ENCODE measurements at regions not wholly inside any gene's neighbourhood (a gene's known extent, or its start where the extent isn't known, plus 50 kb on each side); places are given as distances from the start of the nearest gene placed in this dataset.

DNA sequence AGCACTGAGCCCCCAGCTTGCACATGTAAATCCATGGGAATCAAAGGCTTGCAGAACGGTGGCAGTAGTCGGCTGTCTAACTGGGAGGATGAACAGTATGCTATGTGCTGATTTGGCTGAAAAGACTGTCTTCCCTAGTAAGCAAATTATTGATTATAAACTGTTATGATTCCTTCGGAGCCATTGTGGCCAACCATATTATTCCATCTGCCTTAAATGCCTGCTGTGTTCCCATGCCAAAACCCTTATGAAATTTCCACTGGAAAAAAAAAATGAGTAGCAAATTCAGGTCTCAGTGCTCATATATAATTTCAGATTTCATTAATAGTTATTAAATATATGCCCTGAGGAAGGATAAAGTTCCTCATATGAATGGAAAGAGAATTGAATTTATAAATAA is 132.7 kb upstream of the MID1 start:
- Histone ChIP-seq H2BK5ac (ENCODE audit: low read depth, low read length) (no peak overlapping the region), H3K9ac (replicated peaks in 1 of 4; ENCODE audit: extremely low read depth in 1 of 4, low read depth in 3 of 4, low read length in 3 of 4) (no peak overlapping the region), H3K27me3 (replicated peaks in 1 of 4; ENCODE audit: control insufficient read depth in 3 of 4, extremely low read depth in 1 of 4, insufficient read depth in 3 of 4, low read length in 3 of 4) (no peaks in the 10 kb centered on the region), H3K79me2 (ENCODE audit: control insufficient read depth in 1 of 2, insufficient read depth in 2 of 2, low read length in 2 of 2) (no peaks in the 10 kb centered on the region), H3K4me2 (ENCODE audit: insufficient read depth in 1 of 2, low read depth in 2 of 2, low read length in 2 of 2) (no peak overlapping the region), H2BK15ac (ENCODE audit: low read length) (no peak overlapping the region), H3K18ac (ENCODE audit: extremely low read depth, low read length) (no peak overlapping the region), H3K14ac (ENCODE audit: insufficient read length) (no peak overlapping the region), H3K79me1 (ENCODE audit: low read depth, low read length) (no peaks in the 10 kb centered on the region), H3K4me1 (replicated peaks in 1 of 4; ENCODE audit: control insufficient read depth in 3 of 4, insufficient read depth in 4 of 4, low read length in 3 of 4) (peaks cover 0 to 9% (median 4%) of the 10 kb centered on the region in 4 experiments; a peak in 4 of 7 replicates), H3K36me3 (ENCODE audit: control insufficient read depth in 2 of 4, insufficient read depth in 4 of 4, low read length in 3 of 4) (no peaks in the 10 kb centered on the region), H4K20me1 (replicated peaks in 1 of 2; ENCODE audit: control insufficient read depth in 1 of 2, insufficient read depth in 2 of 2, low read length in 2 of 2) (no peaks in the 10 kb centered on the region), H4K5ac (ENCODE audit: insufficient read length, low read depth, low read length) (no peak overlapping the region), H3K4me3 (ENCODE audit: extremely low read depth in 1 of 4, insufficient read depth in 2 of 4, low read depth in 3 of 4, low read length in 4 of 4) (no peak overlapping the region), H3K27ac (ENCODE audit: low read depth, low read length) (no peak overlapping the region), H2AK5ac (ENCODE audit: low read depth, low read length) (no peak overlapping the region), H3K23ac (ENCODE audit: insufficient read length) (no peak overlapping the region), H4K8ac (ENCODE audit: extremely low read depth, insufficient read depth, low read length) (no peak overlapping the region), H4K91ac (replicated peaks; ENCODE audit: insufficient read length, low read length) (no peak overlapping the region), H2BK12ac (ENCODE audit: low read depth, low read length) (no peak overlapping the region), H2BK20ac (ENCODE audit: low read length) (no peak overlapping the region), H3K4ac (replicated peaks; ENCODE audit: insufficient read length, low read depth, low read length) (no peak overlapping the region), H3K56ac (replicated peaks; ENCODE audit: insufficient read length, low read depth, low read length) (no peak overlapping the region), H2BK120ac (replicated peaks; ENCODE audit: low read depth, low read length) (no peak overlapping the region), H3K23me2 (ENCODE audit: low read depth, low read length) (no peaks in the 10 kb centered on the region), H3K9me3 (ENCODE audit: insufficient read depth in 2 of 2, low read depth in 1 of 2, low read length in 1 of 2) (no peaks in the 10 kb centered on the region), H2AFZ (ENCODE audit: low read length) (no peak overlapping the region)
- 100% methylated on average over 3 of the region's 3 CpGs; no CpG with 5 or more reads in 1 of the 2 experiments for WGBS, 2 experiments (ENCODE audit: extremely low coverage in 1 of 2, insufficient coverage in 1 of 2, insufficient read length in 1 of 2, insufficient replicate concordance in 2 of 2, low coverage in 1 of 2, low lambda C conversion rate in 2 of 2, missing lambda C conversion rate in 1 of 2)
- FAIRE-seq (no peak), DNase-seq (ENCODE audit: low read depth in 1 of 2, low spot score in 2 of 2) (no peak)
- ChIA-PET CTCF (ENCODE audit: partially characterized antibody) (no interaction called here), POLR2A (ENCODE audit: partially characterized antibody) (no interaction called here)
- TF ChIP-seq TCF12 (IDR thresholded peaks at IDR 0.05; ENCODE audit: low read depth, low read length): no peak
- no peak for TF ChIP-seq GTF2F1 (IDR thresholded peaks at IDR 0.05; ENCODE audit: borderline replicate concordance, low read depth, low read length)
- TF ChIP-seq KDM1A (IDR thresholded peaks at IDR 0.05; ENCODE audit: borderline replicate concordance, low read length): no peak
- TF ChIP-seq, protein P1, sequence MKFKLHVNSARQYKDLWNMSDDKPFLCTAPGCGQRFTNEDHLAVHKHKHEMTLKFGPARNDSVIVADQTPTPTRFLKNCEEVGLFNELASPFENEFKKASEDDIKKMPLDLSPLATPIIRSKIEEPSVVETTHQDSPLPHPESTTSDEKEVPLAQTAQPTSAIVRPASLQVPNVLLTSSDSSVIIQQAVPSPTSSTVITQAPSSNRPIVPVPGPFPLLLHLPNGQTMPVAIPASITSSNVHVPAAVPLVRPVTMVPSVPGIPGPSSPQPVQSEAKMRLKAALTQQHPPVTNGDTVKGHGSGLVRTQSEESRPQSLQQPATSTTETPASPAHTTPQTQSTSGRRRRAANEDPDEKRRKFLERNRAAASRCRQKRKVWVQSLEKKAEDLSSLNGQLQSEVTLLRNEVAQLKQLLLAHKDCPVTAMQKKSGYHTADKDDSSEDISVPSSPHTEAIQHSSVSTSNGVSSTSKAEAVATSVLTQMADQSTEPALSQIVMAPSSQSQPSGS (IDR thresholded peaks at IDR 0.05; ENCODE audit: low read length): no peak
- no peak for TF ChIP-seq MAFK (IDR thresholded peaks at IDR 0.05; ENCODE audit: low read depth, low read length)
- TF ChIP-seq CTBP2 (IDR thresholded peaks at IDR 0.05; ENCODE audit: borderline replicate concordance, insufficient read depth, insufficient read length, low read length): no peak
- TF ChIP-seq ZNF274 (IDR thresholded peaks at IDR 0.05; ENCODE audit: borderline replicate concordance, extremely low read depth, low read length): no peak
- TF ChIP-seq RXRA (IDR thresholded peaks at IDR 0.05; ENCODE audit: insufficient read depth, low read depth, low read length): no peak
- TF ChIP-seq POLR2AphosphoS5 (IDR thresholded peaks at IDR 0.05; ENCODE audit: low read depth, low read length): no peak
- no peak for TF ChIP-seq PHF8 (conservative IDR thresholded peaks at IDR 0.05; ENCODE audit: low read depth, low read length)
- TF ChIP-seq, protein P2, sequence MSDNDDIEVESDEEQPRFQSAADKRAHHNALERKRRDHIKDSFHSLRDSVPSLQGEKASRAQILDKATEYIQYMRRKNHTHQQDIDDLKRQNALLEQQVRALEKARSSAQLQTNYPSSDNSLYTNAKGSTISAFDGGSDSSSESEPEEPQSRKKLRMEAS (IDR thresholded peaks at IDR 0.05): no peak
- TF ChIP-seq CEBPB (IDR thresholded peaks at IDR 0.05; ENCODE audit: low read depth, low read length): no peak
- TF ChIP-seq CBX8 (IDR thresholded peaks at IDR 0.05; ENCODE audit: borderline replicate concordance, low read depth, low read length): no peak
- no peak for TF ChIP-seq BRCA1 (IDR thresholded peaks at IDR 0.05; ENCODE audit: low read depth, low read length)
